NCI-H2196 treated with DMSO at 0.1 percent for 48 hours (cell line): ENCODE measurements at regions not wholly inside any gene's neighbourhood (a gene's known extent, or its start where the extent isn't known, plus 50 kb on each side); places are given as distances from the start of the nearest gene placed in this dataset.
A peak's percentile ranks its signal among the peaks of the same experiment; 100 is the strongest.
"Not testable (repeated sequence)": the region's sequence is repeated elsewhere in the genome, so short reads cannot be mapped to it uniquely, and the experiment has no call there.

ENCODE experiments used
- DNase-seq: peaks from one replicate; lab custom pipeline; 2025; ENCODE audit not compliant: unreplicated experiment; lab: John Stamatoyannopoulos, UW

GRCh38 chr20:20799716-20800312 lies 87.4 kb upstream of the RALGAPA2 start:
- no peak for DNase-seq

- no peak for DNase-seq
Measured at GRCh38 chr20:20797521-20798310, 85.3 kb upstream of the RALGAPA2 start.

- DNase-seq = no peak
Measured at GRCh38 chr20:20796766-20797440, 84.5 kb upstream of the RALGAPA2 start.

- no peak for DNase-seq
Measured at GRCh38 chr20:20795721-20796120, 83.3 kb upstream of the RALGAPA2 start.

- DNase-seq = no peak
Measured at GRCh38 chr20:20795119-20795518, 82.7 kb upstream of the RALGAPA2 start.

- DNase-seq = no peak
Measured at GRCh38 chr20:20793591-20793990, 81.1 kb upstream of the RALGAPA2 start.

- DNase-seq = no peak
Measured at GRCh38 chr20:20791664-20792568, 79.5 kb upstream of the RALGAPA2 start.

GRCh38 chr20:20788308-20788707 lies 75.9 kb upstream of the RALGAPA2 start:
- no peak for DNase-seq

GRCh38 chr20:20786428-20786827 lies 74.0 kb upstream of the RALGAPA2 start:
- no peak for DNase-seq

- DNase-seq = no peak
Measured at GRCh38 chr20:20785226-20785625, 72.8 kb upstream of the RALGAPA2 start.

- DNase-seq = not testable (repeated sequence)
Measured at GRCh38 chr20:20784450-20784849, 72.0 kb upstream of the RALGAPA2 start.

GRCh38 chr20:20783450-20783849 lies 71.0 kb upstream of the RALGAPA2 start:
- DNase-seq = no peak

GRCh38 chr20:20782755-20783154 lies 70.3 kb upstream of the RALGAPA2 start:
- DNase-seq = no peak

- DNase-seq = no peak
Measured at GRCh38 chr20:20782231-20782630, 69.8 kb upstream of the RALGAPA2 start.

GRCh38 chr20:20781029-20781428 lies 68.6 kb upstream of the RALGAPA2 start:
- DNase-seq = no peak

- peak; percentile 91 for DNase-seq
Measured at GRCh38 chr20:20780127-20780824, 67.8 kb upstream of the RALGAPA2 start.

GRCh38 chr20:20778676-20779075 lies 66.2 kb upstream of the RALGAPA2 start:
- no peak for DNase-seq

GRCh38 chr20:20772497-20773085 lies 60.1 kb upstream of the RALGAPA2 start:
- DNase-seq = peak; percentile 57

GRCh38 chr20:20768202-20768815 lies 55.9 kb upstream of the RALGAPA2 start:
- DNase-seq = no peak
